NCI-H2171 treated with DMSO at 0.1 percent for 48 hours (cell line): ENCODE measurements at regions not wholly inside any gene's neighbourhood (a gene's known extent, or its start where the extent isn't known, plus 50 kb on each side); places are given as distances from the start of the nearest gene placed in this dataset.

Source experiments
- DNase-seq: peaks from one replicate; lab custom pipeline; 2025; lab: John Stamatoyannopoulos, UW

DNA sequence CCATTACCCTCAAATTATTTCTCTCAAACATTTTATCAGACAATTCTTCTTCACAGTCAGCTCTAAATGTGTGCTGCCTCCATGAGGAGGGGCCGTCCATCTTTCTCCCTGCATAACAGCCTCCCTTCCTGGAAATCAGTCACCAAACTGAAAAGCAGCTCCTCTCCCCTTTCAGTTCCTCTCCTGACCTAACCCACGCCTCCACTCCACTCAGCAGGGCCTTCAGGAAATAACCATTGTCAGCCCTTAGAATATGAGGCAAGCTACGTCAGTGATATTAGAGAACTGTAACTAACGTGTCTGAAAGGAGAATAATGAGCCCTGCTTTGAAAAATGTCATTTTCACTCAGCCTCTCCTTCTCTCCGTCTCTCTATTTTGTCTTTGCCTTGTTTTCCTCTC lies 116.2 kb downstream of the OLFM4 start:
- no peak for DNase-seq

DNA sequence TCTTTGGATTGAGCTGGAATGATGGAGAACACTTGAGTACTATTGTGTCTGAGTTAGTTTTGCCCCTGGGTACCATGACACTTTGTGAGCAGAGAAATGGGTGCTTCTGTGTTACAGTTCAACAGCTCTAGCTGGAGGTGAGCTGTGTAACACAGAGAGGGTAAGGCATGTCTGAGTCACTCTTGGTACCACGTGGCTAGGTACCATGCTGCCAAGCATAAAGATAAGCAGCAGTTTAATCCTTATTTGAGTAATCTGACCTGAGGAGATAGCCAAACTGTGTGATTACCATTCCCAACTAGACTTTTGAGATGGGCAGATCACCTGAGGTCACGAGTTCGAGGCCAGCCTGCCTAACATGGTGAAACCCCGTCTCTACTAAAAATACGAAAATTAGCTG lies 122.0 kb downstream of the OLFM4 start:
- no peak for DNase-seq

DNA sequence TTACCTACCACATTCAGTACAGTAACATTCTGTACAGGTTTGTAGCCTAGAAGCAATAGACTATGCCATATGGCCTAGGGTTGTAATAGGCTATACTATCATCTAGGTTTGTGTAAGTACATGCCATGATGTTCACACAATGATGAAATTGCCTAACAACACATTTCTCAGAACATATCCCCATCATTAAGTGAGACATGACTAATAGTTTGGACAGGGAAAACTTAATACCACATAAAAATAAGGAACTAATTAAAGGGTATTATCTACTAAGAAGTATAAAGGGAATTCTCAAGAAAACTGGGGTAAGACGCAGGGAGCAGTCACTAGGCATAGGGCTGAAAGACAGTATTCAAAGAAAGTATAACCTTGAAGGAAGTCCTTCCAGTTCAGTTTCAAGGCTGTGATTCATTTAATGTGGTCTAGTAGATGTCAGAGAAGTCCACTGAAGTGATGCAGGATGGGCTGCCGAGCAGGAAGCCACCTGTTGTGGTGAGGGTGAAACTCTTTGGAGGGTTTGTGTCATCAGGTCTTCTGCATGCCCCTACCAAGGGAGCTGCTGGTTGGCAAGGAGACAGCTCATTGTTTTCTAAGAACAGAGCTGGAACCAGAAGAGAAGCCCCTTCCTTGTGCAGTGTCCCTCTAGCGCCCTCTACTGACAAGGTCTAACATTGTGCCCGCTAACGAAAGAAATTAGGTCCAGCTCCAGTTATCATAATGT lies 122.9 kb downstream of the OLFM4 start:
- DNase-seq: peak; percentile 76

DNA sequence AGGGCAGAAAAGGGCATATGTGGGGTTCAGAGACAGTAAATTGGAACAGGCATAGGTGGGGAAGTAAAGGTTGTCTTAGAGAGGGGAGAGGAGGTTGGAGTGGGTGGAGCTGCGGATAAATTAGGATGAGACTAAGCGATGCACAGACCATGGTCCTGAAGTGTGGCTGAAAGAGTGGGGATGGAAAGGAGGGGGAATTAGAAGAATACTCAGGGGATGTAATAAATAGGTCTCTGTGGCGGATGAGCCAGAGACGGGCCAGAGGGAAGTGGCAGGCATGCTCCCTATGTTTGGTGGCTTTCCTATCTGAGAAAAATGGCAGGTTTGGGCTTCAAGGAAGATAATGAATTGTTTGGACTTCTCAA lies 123.4 kb downstream of the OLFM4 start:
- no peak for DNase-seq

DNA sequence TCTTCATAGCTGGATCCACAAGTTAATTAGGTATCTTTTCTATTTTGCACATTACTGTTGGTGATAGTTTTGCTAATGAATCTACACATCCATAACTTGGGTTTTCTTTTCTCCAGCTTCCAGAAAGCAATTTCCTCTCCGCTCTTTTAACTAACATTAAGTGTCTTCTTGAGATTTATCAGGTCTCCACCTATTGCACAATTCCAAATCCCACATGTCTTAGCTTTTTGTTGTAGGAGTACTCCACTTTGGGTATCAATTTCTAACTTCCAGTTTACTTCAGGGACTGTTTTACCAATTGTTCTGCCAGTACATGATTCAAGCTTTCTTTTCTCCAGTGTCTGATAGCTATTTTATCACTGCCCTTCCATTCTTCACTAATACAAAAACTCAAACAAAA lies 129.6 kb downstream of the OLFM4 start:
- no peak for DNase-seq

DNA sequence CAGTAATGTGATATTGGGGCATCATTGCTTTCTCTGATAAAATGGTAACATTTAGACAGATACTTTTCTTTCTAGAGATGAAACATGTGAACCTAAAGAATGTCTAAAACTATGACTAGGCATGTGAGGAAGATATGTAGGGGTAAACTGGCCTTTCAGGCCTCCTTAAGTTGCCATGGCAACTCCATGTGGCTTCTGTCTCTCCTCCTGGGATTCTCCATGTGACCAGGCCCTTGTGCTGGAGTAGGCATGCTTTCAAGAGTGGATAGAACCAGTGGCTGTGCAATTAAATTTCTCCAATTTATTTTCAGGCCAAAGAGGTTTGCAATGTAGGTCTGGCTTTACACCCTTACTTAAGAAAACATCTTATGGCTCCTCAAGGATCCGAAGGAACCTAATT lies 130.8 kb downstream of the OLFM4 start:
- peak; percentile 31 for DNase-seq

DNA sequence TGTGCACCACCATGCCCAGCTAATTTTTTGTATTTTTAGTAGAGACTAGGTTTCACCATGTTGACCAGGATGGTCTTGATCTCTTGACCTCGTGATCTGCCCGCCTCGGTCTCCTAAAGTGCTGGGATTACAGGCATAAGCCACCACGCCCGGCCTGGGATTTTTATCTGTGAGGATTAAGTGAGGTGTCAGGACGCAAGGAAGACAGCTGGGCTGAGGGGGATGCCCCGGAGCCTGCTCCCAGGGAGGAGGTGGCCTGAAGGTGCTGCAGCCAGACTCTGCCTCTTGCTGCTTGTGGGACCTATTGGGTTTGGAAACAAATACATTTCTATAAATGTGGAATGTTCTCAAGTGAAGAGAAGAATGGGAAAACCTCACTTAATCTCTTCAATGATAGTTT lies 131.6 kb downstream of the OLFM4 start:
- no peak for DNase-seq

DNA sequence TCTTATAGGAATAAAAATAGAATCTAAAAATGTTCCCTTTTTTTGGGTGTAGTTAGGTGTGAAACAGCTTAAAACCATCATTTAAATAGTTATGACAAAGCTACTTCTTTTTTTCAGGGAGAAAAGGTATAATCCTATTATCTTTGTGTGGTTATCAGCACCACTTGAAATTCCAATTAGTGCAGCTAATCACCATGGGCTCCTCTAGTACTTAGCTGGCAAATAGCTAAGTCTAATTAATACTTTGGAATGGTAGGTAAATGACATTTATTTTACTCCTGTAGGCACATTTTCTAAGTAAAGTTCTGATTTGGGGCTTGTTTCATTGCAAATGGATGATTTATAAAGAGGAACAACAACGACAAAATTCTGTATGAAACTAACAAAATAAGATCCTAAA lies 132.6 kb downstream of the OLFM4 start:
- DNase-seq: no peak

DNA sequence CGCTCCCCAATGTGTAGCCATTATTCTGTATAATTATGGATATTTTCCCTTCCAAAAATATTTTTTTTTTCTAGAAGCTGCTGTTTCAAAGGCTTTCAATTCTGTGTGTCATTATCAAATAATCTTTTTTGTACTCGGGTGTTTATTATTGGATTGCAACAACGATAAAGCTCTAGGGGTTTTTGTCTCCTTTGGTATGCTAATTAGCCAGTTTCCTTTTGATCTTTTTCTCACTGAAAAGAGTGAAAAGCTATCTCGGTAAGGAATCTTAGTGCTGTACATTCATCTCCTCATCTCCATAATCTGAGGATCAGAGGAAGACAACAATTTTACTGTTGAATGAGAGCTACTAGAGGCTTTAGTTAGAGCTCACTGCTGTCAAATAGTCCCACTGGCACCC lies 136.6 kb downstream of the OLFM4 start:
- no peak for DNase-seq

DNA sequence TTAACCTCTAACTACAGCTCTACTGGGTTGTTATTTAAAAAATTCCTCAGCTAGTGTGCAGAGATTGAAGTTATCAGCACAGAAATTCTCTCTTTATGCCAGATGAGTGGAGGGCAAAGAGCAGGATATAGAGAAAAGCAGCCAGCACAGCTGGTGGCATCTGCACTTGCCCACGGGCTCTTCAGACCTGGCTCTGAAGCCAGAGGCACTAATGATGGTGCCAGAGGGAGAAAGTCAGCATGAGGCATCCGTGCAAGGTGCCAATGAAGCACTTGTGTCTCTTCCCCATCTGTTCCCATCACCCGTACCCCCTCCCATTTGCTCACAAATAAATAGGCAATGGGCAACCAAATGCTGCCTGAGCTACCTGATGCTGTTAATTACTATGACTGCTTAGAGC lies 138.9 kb downstream of the OLFM4 start:
- peak; percentile 99 for DNase-seq

DNA sequence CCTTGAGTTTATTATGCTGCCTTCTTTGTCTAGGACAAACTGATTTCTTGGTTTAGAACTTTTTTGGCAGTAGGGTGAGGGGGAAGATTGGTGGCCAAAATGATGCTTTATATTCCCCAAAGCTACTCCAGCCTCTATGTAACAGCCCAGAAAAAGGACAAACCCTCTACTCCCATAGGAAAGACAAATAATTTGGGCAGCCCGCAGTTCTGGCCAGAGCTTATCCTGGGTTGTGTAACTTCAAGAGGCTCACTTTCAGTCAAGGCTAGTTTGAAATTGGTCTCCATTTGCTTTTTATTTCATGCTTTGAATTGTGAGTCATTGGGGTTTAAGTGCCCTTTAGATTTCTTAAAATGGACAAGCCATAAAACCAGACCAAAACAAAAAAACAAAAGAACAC lies 142.3 kb downstream of the OLFM4 start:
- no peak for DNase-seq

DNA sequence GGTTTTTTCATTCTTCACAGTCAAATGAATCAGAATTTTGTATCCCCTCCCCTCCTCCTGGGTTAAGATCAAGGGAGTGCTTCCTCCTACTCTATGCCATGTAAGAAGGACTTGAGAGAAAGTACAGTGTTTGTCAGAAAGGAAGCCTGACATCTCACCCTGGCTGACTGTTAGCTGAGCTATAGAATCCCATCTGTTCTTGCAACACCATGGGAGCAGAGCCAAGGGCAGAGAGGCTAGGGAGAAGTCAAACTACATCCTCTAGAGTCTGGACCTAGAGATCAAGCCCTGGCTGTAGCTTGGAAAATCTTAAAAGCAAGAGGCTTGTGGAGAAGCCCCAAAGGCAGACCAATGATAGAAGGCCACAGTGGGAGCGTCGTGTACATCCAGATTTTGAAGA lies 145.9 kb downstream of the OLFM4 start:
- DNase-seq: peak; percentile 57

DNA sequence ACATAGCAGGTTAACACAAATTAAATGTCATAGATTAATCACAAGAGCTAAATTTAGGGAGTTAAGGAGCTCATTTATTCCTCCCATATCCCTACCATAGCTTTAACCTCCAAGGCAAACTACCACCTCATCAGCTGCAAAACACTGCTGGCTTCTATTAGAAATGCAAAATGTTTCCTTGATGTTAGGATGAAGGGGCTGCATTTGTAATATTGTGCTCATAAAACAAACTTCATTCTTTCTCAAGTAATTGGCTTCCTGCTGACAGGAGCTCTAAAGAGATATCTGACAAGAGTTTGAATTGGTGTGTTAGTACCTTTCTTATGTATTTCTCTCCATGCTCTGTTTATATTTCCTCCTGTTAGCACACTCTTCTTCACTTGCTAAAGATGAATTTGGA lies 152.1 kb downstream of the OLFM4 start:
- no peak for DNase-seq

DNA sequence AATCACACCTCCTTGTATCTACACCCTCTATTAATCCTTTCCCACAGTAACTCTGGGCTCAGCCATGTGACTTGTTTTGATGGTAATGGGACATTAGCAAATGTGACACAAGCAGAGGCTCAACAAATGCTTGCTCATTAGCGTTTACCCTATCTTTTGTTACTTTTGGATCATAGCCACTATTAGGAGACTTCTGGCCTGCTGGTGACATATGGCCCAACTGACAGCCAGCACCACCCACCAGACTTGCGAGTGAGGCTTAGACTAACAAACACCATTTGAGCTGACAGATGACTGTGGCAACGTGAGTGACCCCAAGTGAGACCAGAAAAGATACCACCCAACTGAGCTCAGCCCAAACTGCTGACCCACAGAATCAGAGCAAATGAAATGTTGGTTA lies 154.1 kb downstream of the OLFM4 start:
- peak; percentile 83 for DNase-seq

DNA sequence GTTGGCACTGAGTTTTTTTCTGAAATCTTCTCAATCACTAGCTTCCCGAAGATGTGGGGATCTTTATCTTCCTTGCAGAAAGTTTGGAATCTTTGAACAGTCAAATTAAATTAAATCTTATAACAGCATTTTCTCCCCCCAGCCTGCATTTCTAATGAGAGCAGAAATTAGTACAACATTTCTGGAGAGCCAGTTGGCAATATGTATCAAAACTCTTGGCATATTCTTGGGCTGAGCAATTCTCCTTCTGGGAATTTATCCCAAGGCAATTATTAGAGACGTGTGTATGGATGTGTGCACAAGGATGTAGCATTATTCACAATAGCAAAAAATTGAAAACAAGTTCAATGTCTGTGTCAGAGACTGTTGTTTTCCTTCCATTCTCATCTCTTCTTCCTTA lies 159.5 kb downstream of the OLFM4 start:
- DNase-seq: no peak

DNA sequence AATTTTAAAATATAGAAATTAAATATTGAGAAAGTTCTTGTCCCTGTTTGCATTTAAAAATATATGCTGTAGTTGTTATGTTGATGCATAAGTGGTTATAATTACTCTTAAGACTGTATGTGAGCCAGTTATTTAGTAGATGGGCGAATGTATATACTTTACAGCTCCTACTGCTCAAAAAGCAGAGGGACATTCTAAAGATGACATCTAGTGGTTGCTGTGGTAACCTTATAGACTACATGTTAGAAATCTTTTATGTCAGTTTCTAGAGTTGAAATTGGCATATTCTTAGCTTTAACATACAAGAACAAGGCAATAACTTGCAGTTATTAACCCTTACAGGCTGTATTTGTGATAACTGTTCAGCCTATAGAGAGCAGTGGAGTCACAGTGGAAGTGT lies 160.5 kb downstream of the OLFM4 start:
- peak; percentile 27 for DNase-seq

DNA sequence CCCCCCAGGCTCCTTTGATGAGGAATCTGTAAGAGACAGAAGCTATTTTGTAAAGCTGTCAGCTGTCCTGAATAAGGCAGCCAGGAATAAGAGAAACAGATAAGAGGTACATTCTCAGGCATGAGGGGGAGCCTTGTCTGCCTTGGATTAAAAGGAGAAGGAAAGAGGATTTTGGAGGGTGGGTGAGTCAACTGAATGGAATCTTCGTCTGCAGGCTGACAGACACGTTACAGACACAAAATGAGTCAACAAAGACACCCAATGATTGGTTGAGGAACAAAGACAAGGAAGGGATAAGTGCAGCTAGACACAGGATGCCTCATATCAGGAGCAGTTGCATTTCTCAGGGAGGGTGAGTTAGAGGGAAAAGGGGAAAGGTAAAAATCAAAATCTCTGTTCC lies 162.5 kb downstream of the OLFM4 start:
- no peak for DNase-seq

DNA sequence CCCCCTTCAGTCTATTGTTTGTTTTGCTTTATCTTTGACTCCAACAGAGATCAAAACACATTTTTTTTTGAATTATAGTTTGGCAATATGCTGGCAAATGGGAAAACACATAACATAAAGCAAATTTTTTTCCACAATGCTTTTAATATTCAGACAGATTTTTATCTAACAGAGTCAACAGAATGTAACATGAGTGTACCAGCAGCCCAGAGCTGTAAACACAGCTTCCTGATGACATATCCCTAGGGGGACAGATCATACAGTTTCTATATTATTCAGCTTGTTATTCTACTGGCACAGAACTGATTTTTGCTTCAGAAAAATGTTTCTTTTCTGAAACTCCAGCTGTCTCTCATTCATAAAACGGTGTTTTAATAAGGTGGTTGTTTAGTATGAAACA lies 168.8 kb downstream of the OLFM4 start:
- peak; percentile 97 for DNase-seq

DNA sequence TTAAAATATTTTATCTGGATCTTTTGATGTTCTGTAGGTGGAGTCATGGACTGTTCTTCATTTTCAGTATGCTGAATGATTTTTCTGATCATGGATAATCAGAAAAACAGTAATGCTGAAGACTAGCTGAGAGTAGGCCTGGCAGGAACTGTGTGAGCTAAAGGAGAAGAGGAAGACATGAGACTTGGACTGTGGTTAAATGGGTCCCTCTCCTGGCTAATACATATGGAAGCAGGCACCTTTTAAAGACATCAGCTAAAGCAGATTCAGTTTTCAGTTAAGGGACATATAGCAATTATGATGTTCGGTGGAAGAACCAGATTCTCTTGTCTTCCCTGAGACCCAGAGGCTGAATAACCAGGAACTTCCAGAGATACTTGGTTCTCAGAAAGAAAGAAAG lies 169.4 kb downstream of the OLFM4 start:
- DNase-seq: peak; percentile 85

DNA sequence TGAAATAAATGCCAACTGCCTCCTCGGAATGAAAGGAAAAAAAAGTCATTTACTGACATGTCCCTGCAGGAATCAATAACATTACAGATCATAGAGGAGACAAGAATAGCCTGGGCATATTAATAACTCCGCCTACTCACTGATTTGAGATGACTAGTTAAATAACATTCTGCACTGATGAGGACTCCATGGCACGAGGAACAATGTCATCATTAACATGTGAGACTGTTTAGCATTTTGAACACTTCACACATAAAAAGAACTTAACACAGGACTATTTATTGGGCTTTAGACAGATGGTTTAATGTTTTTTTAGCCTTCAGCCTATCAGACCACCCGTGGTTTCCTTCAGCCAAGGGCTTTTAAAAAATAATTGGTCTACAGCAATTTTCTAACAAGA lies 170.1 kb downstream of the OLFM4 start:
- peak; percentile 36 for DNase-seq

DNA sequence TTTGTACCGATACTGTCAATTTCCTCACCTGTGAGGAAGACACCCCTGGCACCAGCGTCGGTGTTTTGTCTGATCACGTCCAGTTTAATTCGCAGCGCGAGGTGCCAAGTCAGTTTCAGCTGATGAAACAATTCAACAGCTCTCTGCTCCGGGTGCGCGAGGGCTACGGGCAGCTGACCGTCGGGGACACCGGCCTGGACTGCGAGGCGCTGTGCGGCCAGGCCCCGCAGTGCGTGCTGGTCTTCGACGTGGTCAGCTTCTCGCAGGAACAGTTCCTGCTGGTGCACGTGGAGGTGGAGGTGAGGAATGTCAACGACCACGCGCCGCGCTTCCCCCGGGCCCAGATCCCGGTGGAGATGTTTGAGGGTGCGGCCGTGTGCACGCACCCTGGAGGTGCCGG lies 171.5 kb downstream of the OLFM4 start:
- DNase-seq: no peak

DNA sequence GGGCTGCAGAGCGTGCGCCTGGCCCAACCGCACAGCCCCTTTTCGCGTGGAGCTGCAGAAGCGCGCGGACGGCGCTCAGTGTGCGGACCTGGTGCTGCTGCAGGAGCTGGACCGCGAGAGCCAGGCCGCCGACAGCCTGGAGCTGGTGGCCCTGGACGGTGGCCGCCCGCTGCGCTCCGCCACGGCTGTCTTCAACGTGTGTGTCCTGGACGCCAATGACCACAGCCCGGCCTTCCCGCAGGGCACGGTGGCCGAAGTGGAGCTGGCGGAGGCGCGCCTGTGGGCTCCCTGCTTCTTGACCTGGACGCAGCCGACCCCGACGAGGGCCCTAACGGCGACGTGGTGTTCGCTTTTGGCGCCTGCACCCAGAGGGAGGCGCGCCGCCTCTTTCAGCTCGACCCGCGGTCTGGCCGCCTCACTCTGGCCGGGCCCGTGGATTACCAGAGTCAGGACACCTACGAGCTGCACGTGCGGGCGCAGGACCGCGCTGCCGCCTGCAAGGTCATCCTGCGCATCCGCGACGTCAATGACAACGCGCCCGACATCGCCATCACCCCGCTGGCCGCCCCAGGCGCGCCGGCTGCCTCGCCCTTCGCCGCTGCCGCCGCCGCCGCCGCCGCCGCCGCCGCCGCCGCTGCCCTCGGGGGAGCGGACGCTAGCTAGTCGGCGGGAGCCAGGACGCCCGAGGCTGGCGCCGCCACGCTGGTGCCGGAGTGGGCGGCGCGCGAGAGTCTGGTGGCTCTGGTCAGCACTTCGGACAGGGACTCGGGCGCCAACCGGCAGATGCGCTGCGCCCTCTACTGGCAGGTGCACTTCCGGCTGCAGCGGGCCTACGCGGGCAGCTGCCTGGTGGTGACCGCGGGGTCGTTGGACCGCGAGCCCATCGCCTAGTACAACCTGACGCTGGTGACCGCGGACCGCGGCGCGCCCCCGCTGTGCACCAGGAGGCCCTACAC lies 172.2 kb downstream of the OLFM4 start:
- DNase-seq: no peak

DNA sequence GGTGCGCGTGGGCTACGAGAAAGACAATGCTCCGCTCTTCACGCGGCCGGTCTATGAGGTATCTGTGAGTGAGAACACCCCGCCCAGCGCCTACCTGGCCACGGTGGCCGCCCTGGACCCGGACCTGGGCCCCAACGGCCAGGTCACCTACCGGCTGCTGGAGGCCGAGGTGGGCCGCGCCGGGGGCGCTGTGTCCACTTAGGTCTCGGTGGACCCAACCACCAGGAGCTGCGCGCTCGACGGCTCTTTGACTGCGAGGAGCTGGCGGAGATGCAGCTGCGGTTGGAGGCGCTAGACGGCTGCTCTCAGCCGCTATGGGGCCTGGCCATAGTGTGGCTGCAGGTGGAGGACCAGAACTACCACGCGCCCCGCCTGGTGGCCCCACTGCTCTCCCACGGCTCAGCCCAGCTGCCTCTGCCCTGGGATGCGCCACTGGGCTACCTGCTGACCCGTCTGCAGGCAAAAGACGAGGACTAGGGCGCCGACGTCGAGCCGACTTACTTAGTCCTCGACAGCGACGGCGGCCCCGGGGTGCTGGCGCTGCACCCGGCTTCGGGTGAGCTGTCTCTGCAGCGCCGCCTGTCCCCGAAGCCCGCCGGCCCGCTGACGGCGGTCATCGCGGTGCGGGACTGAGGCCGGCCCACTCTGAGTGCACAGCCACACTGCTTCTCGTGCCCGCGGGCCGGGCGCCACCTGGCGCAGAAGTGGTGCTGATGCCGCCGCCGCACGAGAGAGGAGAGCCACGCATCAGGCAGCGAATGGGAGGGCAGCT lies 173.0 kb downstream of the OLFM4 start:
- no peak for DNase-seq
